ENCODE measurements at regions not wholly inside any gene's neighbourhood (a gene's known extent, or its start where the extent isn't known, plus 50 kb on each side); places are given as distances from the start of the nearest gene placed in this dataset.

DNA sequence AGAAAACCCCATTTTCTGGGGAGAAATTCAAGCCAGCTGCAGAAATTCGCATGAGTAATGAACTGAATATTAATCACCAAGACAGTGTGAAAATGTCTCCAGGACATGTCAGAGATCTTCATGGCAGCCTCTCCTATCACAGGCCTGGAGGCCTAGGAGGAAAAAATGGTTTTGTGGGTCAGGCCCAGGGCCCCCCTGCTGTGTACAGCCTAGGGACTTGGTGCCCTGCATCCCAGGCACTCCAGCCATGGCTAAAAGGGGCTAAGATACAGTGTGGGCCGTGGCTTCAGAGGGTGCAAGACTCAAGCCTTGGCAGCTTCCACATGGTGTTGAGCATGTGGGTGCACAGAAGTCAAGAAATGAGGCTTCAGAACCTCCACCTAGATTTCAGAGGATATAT lies 185.9 kb upstream of the GATB start:
- TF ChIP-seq, protein P1, sequence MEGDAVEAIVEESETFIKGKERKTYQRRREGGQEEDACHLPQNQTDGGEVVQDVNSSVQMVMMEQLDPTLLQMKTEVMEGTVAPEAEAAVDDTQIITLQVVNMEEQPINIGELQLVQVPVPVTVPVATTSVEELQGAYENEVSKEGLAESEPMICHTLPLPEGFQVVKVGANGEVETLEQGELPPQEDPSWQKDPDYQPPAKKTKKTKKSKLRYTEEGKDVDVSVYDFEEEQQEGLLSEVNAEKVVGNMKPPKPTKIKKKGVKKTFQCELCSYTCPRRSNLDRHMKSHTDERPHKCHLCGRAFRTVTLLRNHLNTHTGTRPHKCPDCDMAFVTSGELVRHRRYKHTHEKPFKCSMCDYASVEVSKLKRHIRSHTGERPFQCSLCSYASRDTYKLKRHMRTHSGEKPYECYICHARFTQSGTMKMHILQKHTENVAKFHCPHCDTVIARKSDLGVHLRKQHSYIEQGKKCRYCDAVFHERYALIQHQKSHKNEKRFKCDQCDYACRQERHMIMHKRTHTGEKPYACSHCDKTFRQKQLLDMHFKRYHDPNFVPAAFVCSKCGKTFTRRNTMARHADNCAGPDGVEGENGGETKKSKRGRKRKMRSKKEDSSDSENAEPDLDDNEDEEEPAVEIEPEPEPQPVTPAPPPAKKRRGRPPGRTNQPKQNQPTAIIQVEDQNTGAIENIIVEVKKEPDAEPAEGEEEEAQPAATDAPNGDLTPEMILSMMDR (IDR thresholded peaks at IDR 0.05), result no peak
- no peak for TF ChIP-seq POLR2A (IDR thresholded peaks at IDR 0.05)
